ENCODE measurements at regions not wholly inside any gene's neighbourhood (a gene's known extent, or its start where the extent isn't known, plus 50 kb on each side); places are given as distances from the start of the nearest gene placed in this dataset.
"Not testable (repeated sequence)": the region's sequence is repeated elsewhere in the genome, so short reads cannot be mapped to it uniquely, and the experiment has no call there.

GRCh38 chr7:91570560-91570959 is 306.3 kb downstream of the FZD1 start:
- ChIA-PET POLR2A (no interaction called here), CTCF (interaction anchor here (0.9 kb wide), 1 partner anchor 488 kb away, joined by 3 read pairs; no protein-coding TSS in a partner anchor)
- no peak for TF ChIP-seq CTCF (IDR thresholded peaks at IDR 0.05; ENCODE audit: insufficient read depth, low read length, missing control alignments)
- no peak overlapping the region for H3K4me3 ChIP-seq (ENCODE audit: low read depth, low read length)
- no peak for DNase-seq (ENCODE audit: low read depth, low spot score)

- H3K4me3 ChIP-seq (ENCODE audit: low read depth, low read length) = no peak overlapping the region
- ChIA-PET CTCF (no interaction called here), POLR2A (no interaction called here)
- no peak for DNase-seq (ENCODE audit: low read depth, low spot score)
- TF ChIP-seq CTCF (IDR thresholded peaks at IDR 0.05; ENCODE audit: insufficient read depth, low read length, missing control alignments) = no peak
These were observed 307.4 kb downstream of the FZD1 start for GRCh38 chr7:91571601-91572000.

GRCh38 chr7:91573405-91573804 is 307.1 kb downstream of the MTERF1 start:
- ChIA-PET POLR2A (no interaction called here), CTCF (no interaction called here)
- no peak for DNase-seq (ENCODE audit: low read depth, low spot score)
- TF ChIP-seq CTCF (IDR thresholded peaks at IDR 0.05; ENCODE audit: insufficient read depth, low read length, missing control alignments) = no peak
- H3K4me3 ChIP-seq (ENCODE audit: low read depth, low read length) = no peak overlapping the region

GRCh38 chr7:91576459-91576858 is 304.0 kb downstream of the MTERF1 start:
- POLR2A ChIA-PET; CTCF ChIA-PET; DNase-seq (ENCODE audit: low read depth, low spot score); H3K4me3 ChIP-seq (ENCODE audit: low read depth, low read length): not testable (repeated sequence)

GRCh38 chr7:91579837-91580236 is 300.7 kb downstream of the MTERF1 start:
- TF ChIP-seq CTCF (IDR thresholded peaks at IDR 0.05; ENCODE audit: insufficient read depth, low read length, missing control alignments) = no peak
- ChIA-PET POLR2A (no interaction called here), CTCF (no interaction called here)
- DNase-seq (ENCODE audit: low read depth, low spot score) = no peak
- no peak overlapping the region for H3K4me3 ChIP-seq (ENCODE audit: low read depth, low read length)

GRCh38 chr7:91582799-91583477 is 297.6 kb downstream of the MTERF1 start:
- no peak for DNase-seq (ENCODE audit: low read depth, low spot score)
- ChIA-PET CTCF (no interaction called here), POLR2A (no interaction called here)
- no peak overlapping the region for H3K4me3 ChIP-seq (ENCODE audit: low read depth, low read length)
- TF ChIP-seq CTCF (IDR thresholded peaks at IDR 0.05; ENCODE audit: insufficient read depth, low read length, missing control alignments) = no peak

- H3K4me3 ChIP-seq (ENCODE audit: low read depth, low read length) = no peak overlapping the region
- TF ChIP-seq CTCF (IDR thresholded peaks at IDR 0.05; ENCODE audit: insufficient read depth, low read length, missing control alignments) = no peak
- DNase-seq (ENCODE audit: low read depth, low spot score) = no peak
- ChIA-PET CTCF (no interaction called here), POLR2A (no interaction called here)
These were observed 284.2 kb downstream of the MTERF1 start for GRCh38 chr7:91596287-91596686.

All from AG04449 (cell line).